Panc1 (cell line): ENCODE measurements at regions not wholly inside any gene's neighbourhood (a gene's known extent, or its start where the extent isn't known, plus 50 kb on each side); places are given as distances from the start of the nearest gene placed in this dataset.

Experiments used
- ATAC-seq: fragments of 200-7000 bp; cut with Tn5 transposase; 2 replicates; pipeline ENCODE4 v1.9.1; 2020; ENCODE audit warnings: mild to moderate bottlenecking, moderate library complexity
- BruUV-seq: library from RNA; stranded (reverse); fragments of 400-500 nt; replicated peaks from 2 replicates; lab custom pipeline; 2021; lab: Mats Ljungman, UMichigan
- CTCF ChIA-PET: fragments of 300-600 bp; sonication (Branson Sonifier 250); formaldehyde crosslinking; loops from one replicate; lab custom pipeline; 2022; ENCODE audit warnings: antibody characterized with exemption; lab: Charles Lee
- POLR2A ChIA-PET: fragments of 300-600 bp; sonication (Branson Sonifier 250); formaldehyde crosslinking; loops from one replicate; lab custom pipeline; 2022; ENCODE audit warnings: antibody characterized with exemption; lab: Charles Lee
- DNase-seq: peaks from one replicate; pipeline ENCODE4 v3.0.0-alpha.2; 2010; ENCODE audit warnings: low read depth, low spot score
- H3K27ac ChIP-seq: 2 replicates; pipeline ENCODE4 v1.5.1; 2011; ENCODE audit warnings: mild to moderate bottlenecking, low read length, inconsistent platforms
- H3K27me3 ChIP-seq: fragments of 200-500 bp; sonication (Bioruptor generic); 2 replicates; pipeline ENCODE4 v1.6.0; 2014; ENCODE audit warnings: low read length, inconsistent platforms; ENCODE audit not compliant: control insufficient read depth, insufficient read depth
- H3K36me3 ChIP-seq: fragments of 200-500 bp; sonication (Bioruptor generic); 2 replicates; pipeline ENCODE4 v1.5.1; 2014; ENCODE audit warnings: inconsistent platforms, mild to moderate bottlenecking, low read length, moderate library complexity; ENCODE audit not compliant: control insufficient read depth, insufficient read depth
- H3K4me1 ChIP-seq: 2 replicates; pipeline ENCODE4 v1.5.1; 2011; ENCODE audit warnings: inconsistent platforms, mild to moderate bottlenecking, low read length, moderate library complexity; ENCODE audit not compliant: control insufficient read depth, insufficient read depth
- H3K4me3 ChIP-seq, 2 experiments: 2 replicates each; pipeline ENCODE4 v1.5.1; 2011 to 2012; ENCODE audit warnings: low read depth in 2 of 2, low read length in 2 of 2, mild to moderate bottlenecking in 2 of 2, inconsistent platforms in 1 of 2, moderate library complexity in 1 of 2
- H3K9me3 ChIP-seq: fragments of 200-500 bp; sonication (Bioruptor generic); 2 replicates; pipeline ENCODE4 v1.5.1; 2014; ENCODE audit warnings: low read depth, mild to moderate bottlenecking, inconsistent platforms, low read length, moderate library complexity; ENCODE audit not compliant: control insufficient read depth, insufficient read depth
- CTCF ChIP-seq: fragments of 450-650 bp; IDR thresholded peaks from 2 replicates; pipeline ENCODE4 v1.5.1; 2017; ENCODE audit warnings: mild to moderate bottlenecking
- POLR2AphosphoS5 ChIP-seq: IDR thresholded peaks from 2 replicates; pipeline ENCODE4 v1.6.1; 2012; ENCODE audit warnings: mild to moderate bottlenecking, low read depth, low read length, moderate library complexity
- SIN3A ChIP-seq: IDR thresholded peaks from 2 replicates; pipeline ENCODE4 v1.6.1; 2012; ENCODE audit warnings: low read depth, mild to moderate bottlenecking, low read length, moderate library complexity, borderline replicate concordance; ENCODE audit not compliant: insufficient read depth
- TCF7L2 ChIP-seq: IDR thresholded peaks from 2 replicates; pipeline ENCODE4 v1.6.1; 2011; ENCODE audit warnings: mild to moderate bottlenecking, low read depth, low read length, inconsistent platforms
- in situ Hi-C: cut with HindIII; loops from 2 replicates; pipeline ENCODE4 v1.10.0; 2016; ENCODE audit warnings: low sequenced_read_pairs, low pct_unique_long_range_greater_than_20kb
- intact Hi-C: fragments of 100-400 bp; cut with micrococcal nuclease; formaldehyde crosslinking; loops from one replicate; pipeline ENCODE4 v1.10.0; 2022; ENCODE audit not compliant: unreplicated experiment
- TF ChIP-seq, protein P1 (sequence below), 2 experiments: IDR thresholded peaks; 2 replicates each; pipeline ENCODE4 v1.6.1; 2011 to 2012; ENCODE audit warnings: low read depth in 2 of 2, control low read depth in 1 of 2, low read length in 1 of 2, mild to moderate bottlenecking in 1 of 2, moderate library complexity in 1 of 2; ENCODE audit not compliant: insufficient read depth in 1 of 2

GRCh38 chr7:49325571-49325970 is 401.2 kb downstream of the CDC14C start:
- no peak for TF ChIP-seq TCF7L2
- TF ChIP-seq, protein P1, sequence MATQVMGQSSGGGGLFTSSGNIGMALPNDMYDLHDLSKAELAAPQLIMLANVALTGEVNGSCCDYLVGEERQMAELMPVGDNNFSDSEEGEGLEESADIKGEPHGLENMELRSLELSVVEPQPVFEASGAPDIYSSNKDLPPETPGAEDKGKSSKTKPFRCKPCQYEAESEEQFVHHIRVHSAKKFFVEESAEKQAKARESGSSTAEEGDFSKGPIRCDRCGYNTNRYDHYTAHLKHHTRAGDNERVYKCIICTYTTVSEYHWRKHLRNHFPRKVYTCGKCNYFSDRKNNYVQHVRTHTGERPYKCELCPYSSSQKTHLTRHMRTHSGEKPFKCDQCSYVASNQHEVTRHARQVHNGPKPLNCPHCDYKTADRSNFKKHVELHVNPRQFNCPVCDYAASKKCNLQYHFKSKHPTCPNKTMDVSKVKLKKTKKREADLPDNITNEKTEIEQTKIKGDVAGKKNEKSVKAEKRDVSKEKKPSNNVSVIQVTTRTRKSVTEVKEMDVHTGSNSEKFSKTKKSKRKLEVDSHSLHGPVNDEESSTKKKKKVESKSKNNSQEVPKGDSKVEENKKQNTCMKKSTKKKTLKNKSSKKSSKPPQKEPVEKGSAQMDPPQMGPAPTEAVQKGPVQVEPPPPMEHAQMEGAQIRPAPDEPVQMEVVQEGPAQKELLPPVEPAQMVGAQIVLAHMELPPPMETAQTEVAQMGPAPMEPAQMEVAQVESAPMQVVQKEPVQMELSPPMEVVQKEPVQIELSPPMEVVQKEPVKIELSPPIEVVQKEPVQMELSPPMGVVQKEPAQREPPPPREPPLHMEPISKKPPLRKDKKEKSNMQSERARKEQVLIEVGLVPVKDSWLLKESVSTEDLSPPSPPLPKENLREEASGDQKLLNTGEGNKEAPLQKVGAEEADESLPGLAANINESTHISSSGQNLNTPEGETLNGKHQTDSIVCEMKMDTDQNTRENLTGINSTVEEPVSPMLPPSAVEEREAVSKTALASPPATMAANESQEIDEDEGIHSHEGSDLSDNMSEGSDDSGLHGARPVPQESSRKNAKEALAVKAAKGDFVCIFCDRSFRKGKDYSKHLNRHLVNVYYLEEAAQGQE (IDR thresholded peaks at IDR 0.05; ENCODE audit: insufficient read depth in 1 of 2, low read depth in 2 of 2, low read length in 1 of 2) = no peak
- H3K27ac ChIP-seq = no peak overlapping the region
- no TSS peak for BruUV-seq
- ChIA-PET POLR2A (no interaction called here), CTCF (no interaction called here)
- H3K9me3 ChIP-seq = no peaks in the 10 kb centered on the region; the same call in 1 of the 2 replicates
- no peak overlapping the region for H3K4me3 ChIP-seq
- ATAC-seq = no peak
- no peaks in the 10 kb centered on the region for H3K36me3 ChIP-seq
- no peaks in the 10 kb centered on the region for H3K4me1 ChIP-seq
- in situ Hi-C loops (no loop called here), intact Hi-C loops (no loop called here)
- no peak for DNase-seq
- no peaks in the 10 kb centered on the region for H3K27me3 ChIP-seq

GRCh38 chr7:49327155-49327554 is 402.8 kb downstream of the CDC14C start:
- H3K36me3 ChIP-seq = no peaks in the 10 kb centered on the region
- ChIA-PET POLR2A (no interaction called here), CTCF (no interaction called here)
- TF ChIP-seq, protein P1 (IDR thresholded peaks at IDR 0.05; ENCODE audit: insufficient read depth in 1 of 2, low read depth in 2 of 2, low read length in 1 of 2) = no peak
- TF ChIP-seq SIN3A (no peak), CTCF (no peak), TCF7L2 (no peak), POLR2AphosphoS5 (no peak)
- H3K4me3 ChIP-seq = no peak overlapping the region
- H3K9me3 ChIP-seq = no peaks in the 10 kb centered on the region; the same call in 1 of the 2 replicates
- no TSS peak for BruUV-seq
- ATAC-seq = no peak
- in situ Hi-C loops (no loop called here), intact Hi-C loops (no loop called here)
- H3K27ac ChIP-seq = no peak overlapping the region
- H3K4me1 ChIP-seq = no peaks in the 10 kb centered on the region
- DNase-seq = no peak
- no peaks in the 10 kb centered on the region for H3K27me3 ChIP-seq
